DND-41 (cell line): ENCODE measurements at regions not wholly inside any gene's neighbourhood (a gene's known extent, or its start where the extent isn't known, plus 50 kb on each side); places are given as distances from the start of the nearest gene placed in this dataset.

Experiments
- ATAC-seq: fragments of 200-7000 bp; cut with Tn5 transposase; 3 replicates; pipeline ENCODE4 v1.9.1; 2021; ENCODE audit warnings: low read depth; ENCODE audit not compliant: insufficient read depth
- DNase-seq: peaks from one replicate; pipeline ENCODE4 v3.0.0-alpha.2; 2020
- H2AFZ ChIP-seq: 2 replicates; pipeline ENCODE4 v1.6.0; 2012; ENCODE audit warnings: low read depth, low read length
- H3K27ac ChIP-seq: 2 replicates; pipeline ENCODE4 v1.5.1; 2012; ENCODE audit warnings: low read length, inconsistent platforms
- H3K27me3 ChIP-seq: fragments of 200-600 bp; sonication (generic); 2 replicates; pipeline ENCODE4 v1.6.0; 2012; ENCODE audit warnings: low read length, mild to moderate bottlenecking, inconsistent platforms; ENCODE audit not compliant: insufficient read depth, poor library complexity
- H3K36me3 ChIP-seq: 2 replicates; pipeline ENCODE4 v1.5.1; 2012; ENCODE audit warnings: low read length, inconsistent platforms; ENCODE audit not compliant: insufficient read depth
- H3K4me1 ChIP-seq: 2 replicates; pipeline ENCODE4 v1.5.1; 2012; ENCODE audit warnings: mild to moderate bottlenecking, low read length; ENCODE audit not compliant: insufficient read depth
- H3K4me2 ChIP-seq: 2 replicates; pipeline ENCODE4 v1.6.0; 2012; ENCODE audit warnings: mild to moderate bottlenecking, moderate library complexity, low read length, inconsistent platforms; ENCODE audit not compliant: insufficient read depth
- H3K4me3 ChIP-seq, 2 experiments: fragments of 200-600 bp in 1 of 2; shearing (Covaris generic) in 1 of 2; 2 replicates each; pipeline ENCODE4 v1.5.1; 2012 to 2016; ENCODE audit warnings: inconsistent platforms in 2 of 2, low read length in 2 of 2, mild to moderate bottlenecking in 2 of 2, low read depth in 1 of 2, moderate library complexity in 1 of 2
- H3K79me2 ChIP-seq: 2 replicates; pipeline ENCODE4 v1.6.0; 2012; ENCODE audit warnings: low read length, inconsistent platforms; ENCODE audit not compliant: insufficient read depth
- H3K9ac ChIP-seq: 2 replicates; pipeline ENCODE4 v1.6.0; 2012; ENCODE audit warnings: low read depth, mild to moderate bottlenecking, inconsistent platforms, low read length, moderate library complexity
- H3K9me3 ChIP-seq: 2 replicates; pipeline ENCODE4 v1.5.1; 2012; ENCODE audit warnings: low read length, moderate library complexity, mild to moderate bottlenecking, inconsistent platforms; ENCODE audit not compliant: insufficient read depth, severe bottlenecking
- H4K20me1 ChIP-seq: 2 replicates; pipeline ENCODE4 v1.6.0; 2012; ENCODE audit warnings: low read length; ENCODE audit not compliant: insufficient read depth
- EZH2 ChIP-seq: IDR thresholded peaks from 3 replicates; pipeline ENCODE4 v1.6.1; 2012; ENCODE audit warnings: borderline replicate concordance, low read depth, mild to moderate bottlenecking, moderate library complexity, low read length, inconsistent platforms; ENCODE audit not compliant: severe bottlenecking
- TF ChIP-seq, protein P1 (sequence below): IDR thresholded peaks from 2 replicates; pipeline ENCODE4 v1.5.1; 2012; ENCODE audit warnings: borderline replicate concordance, low read length, moderate library complexity, mild to moderate bottlenecking; ENCODE audit not compliant: poor library complexity, severe bottlenecking; ENCODE audit errors: extremely low read depth

DNA sequence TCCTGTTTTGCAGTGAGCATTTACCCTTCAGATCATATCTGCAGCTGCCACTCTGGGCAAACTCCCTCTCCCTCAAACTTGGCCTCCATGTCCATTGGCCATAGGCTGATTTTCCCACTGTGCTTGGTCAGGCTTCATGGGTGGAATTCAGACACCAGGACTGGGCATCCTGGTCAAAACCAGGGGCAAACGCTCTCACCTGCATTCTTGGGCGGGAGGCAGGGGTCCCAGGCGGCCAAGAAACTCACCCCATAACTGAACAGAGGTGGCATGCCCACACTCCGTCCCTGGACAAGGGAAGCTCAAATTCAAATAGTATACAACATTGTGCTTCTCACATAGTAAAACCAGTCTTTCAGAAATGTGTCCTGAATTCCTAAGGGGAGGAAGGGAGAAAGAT, 81.1 kb upstream of the ZNF648 start:
- H3K27ac ChIP-seq = no peak overlapping the region
- no peaks in the 10 kb centered on the region for H3K9me3 ChIP-seq
- DNase-seq (no peak), ATAC-seq (no peak)
- no peaks in the 10 kb centered on the region for H4K20me1 ChIP-seq
- TF ChIP-seq EZH2 = no peak
- TF ChIP-seq, protein P1, sequence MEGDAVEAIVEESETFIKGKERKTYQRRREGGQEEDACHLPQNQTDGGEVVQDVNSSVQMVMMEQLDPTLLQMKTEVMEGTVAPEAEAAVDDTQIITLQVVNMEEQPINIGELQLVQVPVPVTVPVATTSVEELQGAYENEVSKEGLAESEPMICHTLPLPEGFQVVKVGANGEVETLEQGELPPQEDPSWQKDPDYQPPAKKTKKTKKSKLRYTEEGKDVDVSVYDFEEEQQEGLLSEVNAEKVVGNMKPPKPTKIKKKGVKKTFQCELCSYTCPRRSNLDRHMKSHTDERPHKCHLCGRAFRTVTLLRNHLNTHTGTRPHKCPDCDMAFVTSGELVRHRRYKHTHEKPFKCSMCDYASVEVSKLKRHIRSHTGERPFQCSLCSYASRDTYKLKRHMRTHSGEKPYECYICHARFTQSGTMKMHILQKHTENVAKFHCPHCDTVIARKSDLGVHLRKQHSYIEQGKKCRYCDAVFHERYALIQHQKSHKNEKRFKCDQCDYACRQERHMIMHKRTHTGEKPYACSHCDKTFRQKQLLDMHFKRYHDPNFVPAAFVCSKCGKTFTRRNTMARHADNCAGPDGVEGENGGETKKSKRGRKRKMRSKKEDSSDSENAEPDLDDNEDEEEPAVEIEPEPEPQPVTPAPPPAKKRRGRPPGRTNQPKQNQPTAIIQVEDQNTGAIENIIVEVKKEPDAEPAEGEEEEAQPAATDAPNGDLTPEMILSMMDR = no peak
- no peaks in the 10 kb centered on the region for H3K36me3 ChIP-seq
- no peaks in the 10 kb centered on the region for H3K79me2 ChIP-seq
- peaks cover 28% of the 10 kb centered on the region for H3K4me1 ChIP-seq
- H3K9ac ChIP-seq = no peak overlapping the region
- no peak overlapping the region for H3K4me3 ChIP-seq
- H3K4me2 ChIP-seq = no peak overlapping the region
- no peaks in the 10 kb centered on the region for H3K27me3 ChIP-seq
- H2AFZ ChIP-seq = no peak overlapping the region

DNA sequence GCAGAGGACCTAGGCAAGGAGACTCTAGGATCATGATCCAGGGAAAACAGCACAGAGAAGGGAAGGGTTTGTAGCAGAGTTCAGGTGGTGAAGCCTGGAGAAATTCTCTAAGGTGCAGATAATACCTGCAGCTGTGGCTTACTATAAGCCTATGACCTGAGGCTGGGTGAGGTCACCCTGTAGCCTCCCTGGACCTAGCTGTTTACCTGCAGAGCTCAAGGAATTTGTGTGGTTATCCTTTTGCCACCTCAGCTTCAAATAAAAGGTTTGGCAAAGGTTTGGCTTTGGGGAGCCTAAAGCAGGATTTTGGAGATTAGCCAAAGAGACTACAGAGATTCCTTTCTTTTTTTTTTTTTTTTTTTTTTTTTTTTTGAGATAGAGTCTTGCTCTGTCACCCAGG, 79.5 kb upstream of the ZNF648 start:
- no peak overlapping the region for H2AFZ ChIP-seq
- TF ChIP-seq, protein P1 = no peak
- TF ChIP-seq EZH2 = no peak
- no peaks in the 10 kb centered on the region for H3K9me3 ChIP-seq
- peaks cover 38% of the 10 kb centered on the region for H3K4me1 ChIP-seq
- no peaks in the 10 kb centered on the region for H3K27me3 ChIP-seq
- no peaks in the 10 kb centered on the region for H3K79me2 ChIP-seq
- no peak overlapping the region for H3K4me3 ChIP-seq
- no peaks in the 10 kb centered on the region for H4K20me1 ChIP-seq
- H3K9ac ChIP-seq = no peak overlapping the region
- DNase-seq (no peak), ATAC-seq (no peak)
- H3K4me2 ChIP-seq = no peak overlapping the region
- H3K27ac ChIP-seq = no peak overlapping the region
- H3K36me3 ChIP-seq = no peaks in the 10 kb centered on the region

DNA sequence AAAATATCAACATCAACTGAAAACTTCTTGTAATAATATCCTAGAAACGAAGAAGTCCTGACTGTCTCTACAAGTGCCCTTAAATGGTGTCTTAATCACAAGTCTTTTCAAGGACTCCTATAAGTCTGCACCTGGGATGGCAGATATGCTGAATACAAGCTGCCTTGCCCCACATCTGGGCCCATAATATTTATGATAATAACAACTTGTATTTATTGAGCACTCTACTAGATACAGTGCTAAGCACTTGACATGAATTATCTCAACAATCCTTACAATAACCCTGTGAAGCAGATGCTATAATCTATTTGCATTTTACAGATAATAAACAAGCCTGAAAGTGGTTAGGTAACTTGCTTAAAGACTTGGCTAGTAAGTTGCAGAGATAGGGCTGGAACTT, 78.0 kb upstream of the ZNF648 start:
- DNase-seq (no peak), ATAC-seq (no peak)
- no peak for TF ChIP-seq EZH2
- TF ChIP-seq, protein P1 = no peak
- peaks cover 47% of the 10 kb centered on the region for H3K4me1 ChIP-seq
- no peaks in the 10 kb centered on the region for H4K20me1 ChIP-seq
- H3K79me2 ChIP-seq = no peaks in the 10 kb centered on the region
- peaks cover 2% of the 10 kb centered on the region for H3K9me3 ChIP-seq
- H3K4me3 ChIP-seq = no peak overlapping the region
- no peaks in the 10 kb centered on the region for H3K27me3 ChIP-seq
- no peak overlapping the region for H3K27ac ChIP-seq
- no peak overlapping the region for H2AFZ ChIP-seq
- no peaks in the 10 kb centered on the region for H3K36me3 ChIP-seq
- H3K9ac ChIP-seq = no peak overlapping the region
- no peak overlapping the region for H3K4me2 ChIP-seq

DNA sequence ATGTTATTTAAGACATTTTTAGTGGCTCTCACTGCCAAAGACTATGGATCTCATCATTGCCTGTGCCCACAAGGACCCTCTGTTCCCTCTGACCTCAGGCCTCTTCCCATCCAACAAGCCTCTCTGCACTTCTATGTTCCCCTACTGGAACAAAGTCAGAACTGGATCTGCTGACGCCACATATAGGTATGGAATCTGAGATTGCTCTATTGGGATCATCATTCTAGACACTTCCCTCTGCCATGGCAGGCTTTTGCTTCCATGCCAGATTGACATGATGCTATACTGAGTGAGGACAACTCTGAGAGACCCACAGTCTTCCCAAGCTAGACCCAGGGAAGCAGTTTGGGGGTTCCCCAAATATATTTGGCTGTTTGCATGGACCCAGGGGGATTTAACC, 76.0 kb upstream of the ZNF648 start:
- H3K9ac ChIP-seq = no peak overlapping the region
- no peaks in the 10 kb centered on the region for H3K36me3 ChIP-seq
- H2AFZ ChIP-seq = no peak overlapping the region
- ATAC-seq (no peak), DNase-seq (no peak)
- TF ChIP-seq, protein P1 = no peak
- no peak for TF ChIP-seq EZH2
- no peak overlapping the region for H3K27ac ChIP-seq
- H3K79me2 ChIP-seq = no peaks in the 10 kb centered on the region
- H3K27me3 ChIP-seq = no peaks in the 10 kb centered on the region
- peaks cover 31% of the 10 kb centered on the region for H3K4me1 ChIP-seq
- no peaks in the 10 kb centered on the region for H4K20me1 ChIP-seq
- peaks cover 11% of the 10 kb centered on the region for H3K9me3 ChIP-seq
- no peak overlapping the region for H3K4me2 ChIP-seq
- no peak overlapping the region for H3K4me3 ChIP-seq
